ENCODE measurements at regions not wholly inside any gene's neighbourhood (a gene's known extent, or its start where the extent isn't known, plus 50 kb on each side); places are given as distances from the start of the nearest gene placed in this dataset.

GRCh38 chr14:26123459-26123858 lies 474.4 kb downstream of the NOVA1 start:
- Histone ChIP-seq H3K4me2 (no peak overlapping the region), H3K4me1 (no peaks in the 10 kb centered on the region), H3K4me3 (no peak overlapping the region), H3K27ac (no peak overlapping the region), H3K9me3 (no peaks in the 10 kb centered on the region)
- DNase-seq (ENCODE audit: low read depth in 1 of 2, low spot score in 1 of 2) (no peak), ATAC-seq (no peak), FAIRE-seq (no peak)
- WGBS (ENCODE audit: missing lambda C conversion rate): 6% methylated on average over 2 of the region's 2 CpGs
- ChIA-PET POLR2A (no interaction called here), CTCF (no interaction called here)
- TF ChIP-seq POLR2A (IDR thresholded peaks at IDR 0.05; ENCODE audit: low read length) (no peak), MAFK (IDR thresholded peaks at IDR 0.05; ENCODE audit: partially characterized antibody) (peak; percentile 20), FOSB (CRISPR knock-in tag; IDR thresholded peaks at IDR 0.05) (no peak), ZC3H11A (IDR thresholded peaks at IDR 0.05) (no peak)
- TF ChIP-seq, protein P1, sequence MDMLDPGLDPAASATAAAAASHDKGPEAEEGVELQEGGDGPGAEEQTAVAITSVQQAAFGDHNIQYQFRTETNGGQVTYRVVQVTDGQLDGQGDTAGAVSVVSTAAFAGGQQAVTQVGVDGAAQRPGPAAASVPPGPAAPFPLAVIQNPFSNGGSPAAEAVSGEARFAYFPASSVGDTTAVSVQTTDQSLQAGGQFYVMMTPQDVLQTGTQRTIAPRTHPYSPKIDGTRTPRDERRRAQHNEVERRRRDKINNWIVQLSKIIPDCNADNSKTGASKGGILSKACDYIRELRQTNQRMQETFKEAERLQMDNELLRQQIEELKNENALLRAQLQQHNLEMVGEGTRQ (IDR thresholded peaks at IDR 0.05): no peak

DNA sequence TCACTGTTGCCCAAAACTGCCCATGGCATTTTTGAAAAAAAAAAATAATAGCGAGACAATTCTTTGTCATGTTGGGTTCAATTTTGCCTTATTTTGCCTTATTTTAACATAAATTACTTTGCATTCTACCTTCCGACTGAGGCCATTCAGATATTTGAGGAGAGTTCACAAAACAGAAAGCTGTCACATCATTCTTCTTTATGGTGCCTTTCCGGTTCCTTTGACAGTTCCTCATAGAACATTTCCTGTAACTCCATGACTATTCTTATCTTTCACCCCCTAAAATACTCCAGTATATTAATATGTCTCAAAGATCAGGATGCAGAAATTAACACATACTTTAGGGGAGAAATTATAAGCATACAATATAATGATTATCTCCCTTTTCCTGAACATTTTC lies 476.7 kb downstream of the NOVA1 start:
- ATAC-seq (no peak), FAIRE-seq (no peak), DNase-seq (ENCODE audit: low read depth in 1 of 2, low spot score in 1 of 2) (no peak)
- ChIA-PET CTCF (no interaction called here), POLR2A (no interaction called here)
- 40% methylated on average over 3 of the region's 3 CpGs for WGBS (ENCODE audit: missing lambda C conversion rate)
- Histone ChIP-seq H3K9me3 (no peaks in the 10 kb centered on the region), H3K4me1 (no peaks in the 10 kb centered on the region), H3K4me3 (no peak overlapping the region), H3K27ac (no peak overlapping the region), H3K4me2 (no peak overlapping the region)
- TF ChIP-seq POLR2A (IDR thresholded peaks at IDR 0.05; ENCODE audit: low read length) (no peak), ESRRA (IDR thresholded peaks at IDR 0.05; ENCODE audit: borderline replicate concordance, low read length) (no peak), JUNB (IDR thresholded peaks at IDR 0.05) (no peak), RAD21 (conservative IDR thresholded peaks at IDR 0.05 in 1 of 2, IDR thresholded peaks at IDR 0.05 in 1 of 2) (no peak), HMGXB4 (CRISPR knock-in tag; IDR thresholded peaks at IDR 0.05; ENCODE audit: borderline replicate concordance) (no peak), EHMT2 (IDR thresholded peaks at IDR 0.05; ENCODE audit: low read depth) (no peak), RNF2 (IDR thresholded peaks at IDR 0.05; ENCODE audit: borderline replicate concordance, low read depth) (no peak), BCL3 (IDR thresholded peaks at IDR 0.05) (no peak), ZSCAN20 (CRISPR knock-in tag; IDR thresholded peaks at IDR 0.05) (no peak)

DNA sequence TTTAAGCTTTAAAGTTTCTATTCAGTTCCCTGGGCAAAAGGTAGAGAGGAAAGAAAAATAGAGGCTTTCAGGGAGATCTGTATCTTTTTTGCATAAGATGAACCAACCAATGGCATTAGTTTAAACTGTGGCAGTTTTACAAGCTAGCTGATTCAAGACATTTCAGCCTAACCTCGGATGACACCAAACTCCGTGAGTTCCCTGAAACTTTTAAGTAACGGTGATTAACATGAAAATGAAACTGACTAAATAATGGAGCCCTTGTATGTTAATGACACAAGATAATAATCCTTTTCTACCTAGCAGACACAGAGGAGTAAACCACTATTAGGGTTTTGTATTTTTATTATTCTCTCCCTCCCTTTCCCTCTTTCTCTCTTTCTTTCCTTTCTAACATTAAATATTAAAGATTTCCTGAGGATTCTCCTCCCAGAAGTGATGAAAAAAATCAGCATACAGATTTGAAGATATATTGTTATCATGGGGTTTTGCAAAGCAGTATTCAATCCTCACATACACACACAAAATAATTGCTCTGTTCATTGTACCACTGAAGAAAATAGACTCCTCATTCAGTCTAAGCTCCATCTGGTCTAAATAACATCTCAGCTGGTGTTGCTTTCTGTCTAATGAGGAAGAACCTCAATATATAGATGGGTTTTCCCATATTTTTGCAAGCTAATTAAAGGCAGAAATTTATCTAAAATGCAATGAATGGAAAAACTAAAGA lies 483.8 kb downstream of the NOVA1 start:
- Histone ChIP-seq H3K9me3 (no peaks in the 10 kb centered on the region), H3K4me3 (no peak overlapping the region), H3K27ac (no peak overlapping the region), H3K4me1 (no peaks in the 10 kb centered on the region), H3K4me2 (no peak overlapping the region)
- POLR2A ChIA-PET: no interaction called here
- FAIRE-seq (no peak), DNase-seq (ENCODE audit: low read depth in 1 of 2, low spot score in 1 of 2) (no peak), ATAC-seq (no peak)
- TF ChIP-seq EP300 (IDR thresholded peaks at IDR 0.05) (no peak), ESRRA (IDR thresholded peaks at IDR 0.05; ENCODE audit: borderline replicate concordance, low read length) (no peak), NPAS2 (CRISPR knock-in tag; IDR thresholded peaks at IDR 0.05; ENCODE audit: borderline replicate concordance) (no peak), BCL3 (IDR thresholded peaks at IDR 0.05) (no peak), ZSCAN20 (CRISPR knock-in tag; IDR thresholded peaks at IDR 0.05) (no peak), GATA3 (IDR thresholded peaks at IDR 0.05; ENCODE audit: borderline replicate concordance) (no peak), KDM5A (IDR thresholded peaks at IDR 0.05) (no peak)
- WGBS (ENCODE audit: missing lambda C conversion rate): 26% methylated on average over 3 of the region's 3 CpGs
- CTCF ChIA-PET: no interaction called here

Data from A549 (cell line).